ENCODE measurements at regions not wholly inside any gene's neighbourhood (a gene's known extent, or its start where the extent isn't known, plus 50 kb on each side); places are given as distances from the start of the nearest gene placed in this dataset.
"Not testable (repeated sequence)": the region's sequence is repeated elsewhere in the genome, so short reads cannot be mapped to it uniquely, and the experiment has no call there.

- not testable (repeated sequence) for H3K9ac ChIP-seq (ENCODE audit: extremely low read depth, insufficient read length, low read length); H3K18ac ChIP-seq (ENCODE audit: insufficient read length, low read depth, low read length); H3K23me2 ChIP-seq (ENCODE audit: insufficient read length, low read depth, low read length, poor library complexity, severe bottlenecking); H4K20me1 ChIP-seq (ENCODE audit: control insufficient read depth, insufficient read depth, insufficient read length); H2BK15ac ChIP-seq (ENCODE audit: low read depth, low read length); H4K8ac ChIP-seq (replicated peaks; ENCODE audit: insufficient read length, low read depth, low read length); H2AK5ac ChIP-seq (ENCODE audit: insufficient read length, low read length); H3K9me3 ChIP-seq (ENCODE audit: control insufficient read depth, low read depth, low read length); H2BK5ac ChIP-seq (ENCODE audit: insufficient read length, low read length); H3K27me3 ChIP-seq (ENCODE audit: insufficient read depth, low read length); H3K56ac ChIP-seq (ENCODE audit: insufficient read length, low read depth, low read length); H2BK120ac ChIP-seq (ENCODE audit: low read depth, low read length, poor library complexity, severe bottlenecking); H3K4me2 ChIP-seq (ENCODE audit: insufficient read depth, insufficient read length, low read length); H4K91ac ChIP-seq (ENCODE audit: insufficient read length, low read depth, low read length); H3K79me2 ChIP-seq (ENCODE audit: insufficient read depth, low read length); H2BK20ac ChIP-seq (ENCODE audit: low read depth, low read length, poor library complexity, severe bottlenecking); H3K27ac ChIP-seq (ENCODE audit: insufficient read length, low read depth, low read length); H3K79me1 ChIP-seq (ENCODE audit: insufficient read depth, low read depth, low read length, poor library complexity, severe bottlenecking); H3K4ac ChIP-seq (ENCODE audit: low read depth, low read length); H3K4me3 Mint-ChIP-seq; H3K4me1 Mint-ChIP-seq; H3K4me1 ChIP-seq (ENCODE audit: insufficient read depth, low read length); H3K36me3 Mint-ChIP-seq (ENCODE audit: insufficient read depth in 1 of 3, low read depth in 3 of 3); H3K27me3 Mint-ChIP-seq (ENCODE audit: low read depth); H3K27ac Mint-ChIP-seq; H2AFZ ChIP-seq (ENCODE audit: low read length); H3K14ac ChIP-seq (ENCODE audit: insufficient read depth, low read length); H3T11ph ChIP-seq (ENCODE audit: low read length); H4K5ac ChIP-seq (ENCODE audit: insufficient read length, low read depth, low read length); H2BK12ac ChIP-seq (ENCODE audit: insufficient read length, low read depth, low read length); H3K23ac ChIP-seq (ENCODE audit: insufficient read length, low read depth, low read length); DNase-seq
- peaks cover 6 to 17% of the 10 kb centered on the region in 2 experiments; a peak in 3 of 5 replicates for H3K9me3 Mint-ChIP-seq
- no CpG with 5 or more reads among the region's 5 CpGs for WGBS (ENCODE audit: extremely low coverage, insufficient read length, low lambda C conversion rate)
These were observed 2834.6 kb downstream of the RPIA start for GRCh38 chr2:91526083-91526482.

- H3K23ac ChIP-seq (ENCODE audit: insufficient read length, low read depth, low read length); H3K27me3 Mint-ChIP-seq (ENCODE audit: low read depth): not testable (repeated sequence)
- WGBS (ENCODE audit: extremely low coverage, insufficient read length, low lambda C conversion rate), result no CpG with 5 or more reads among the region's 2 CpGs
These were observed 2835.6 kb downstream of the RPIA start for GRCh38 chr2:91527056-91527455.

More at GRCh38 chr2:91527056-91527455, 2835.6 kb downstream of the RPIA start:
- H3K79me2 ChIP-seq (ENCODE audit: insufficient read depth, low read length); H3K14ac ChIP-seq (ENCODE audit: insufficient read depth, low read length); H3K27me3 ChIP-seq (ENCODE audit: insufficient read depth, low read length); H2AK5ac ChIP-seq (ENCODE audit: insufficient read length, low read length); H3K9me3 ChIP-seq (ENCODE audit: control insufficient read depth, low read depth, low read length); H3K27ac Mint-ChIP-seq; H4K5ac ChIP-seq (ENCODE audit: insufficient read length, low read depth, low read length); H2BK20ac ChIP-seq (ENCODE audit: low read depth, low read length, poor library complexity, severe bottlenecking); H3K4ac ChIP-seq (ENCODE audit: low read depth, low read length); H4K91ac ChIP-seq (ENCODE audit: insufficient read length, low read depth, low read length); H4K20me1 ChIP-seq (ENCODE audit: control insufficient read depth, insufficient read depth, insufficient read length); H2BK5ac ChIP-seq (ENCODE audit: insufficient read length, low read length); H3K4me3 Mint-ChIP-seq; H3K56ac ChIP-seq (ENCODE audit: insufficient read length, low read depth, low read length); H3K18ac ChIP-seq (ENCODE audit: insufficient read length, low read depth, low read length); H2BK120ac ChIP-seq (ENCODE audit: low read depth, low read length, poor library complexity, severe bottlenecking); H2AFZ ChIP-seq (ENCODE audit: low read length); H3K27ac ChIP-seq (ENCODE audit: insufficient read length, low read depth, low read length); H3K4me1 Mint-ChIP-seq; H3T11ph ChIP-seq (ENCODE audit: low read length); H3K9ac ChIP-seq (ENCODE audit: extremely low read depth, insufficient read length, low read length); H2BK12ac ChIP-seq (ENCODE audit: insufficient read length, low read depth, low read length); H2BK15ac ChIP-seq (ENCODE audit: low read depth, low read length); H3K36me3 Mint-ChIP-seq (ENCODE audit: insufficient read depth in 1 of 3, low read depth in 3 of 3); H3K23me2 ChIP-seq (ENCODE audit: insufficient read length, low read depth, low read length, poor library complexity, severe bottlenecking); H3K4me2 ChIP-seq (ENCODE audit: insufficient read depth, insufficient read length, low read length); H3K4me1 ChIP-seq (ENCODE audit: insufficient read depth, low read length); DNase-seq; H3K79me1 ChIP-seq (ENCODE audit: insufficient read depth, low read depth, low read length, poor library complexity, severe bottlenecking); H4K8ac ChIP-seq (replicated peaks; ENCODE audit: insufficient read length, low read depth, low read length): not testable (repeated sequence)
- H3K9me3 Mint-ChIP-seq, result peaks cover 6 to 17% of the 10 kb centered on the region in 2 experiments; a peak in 3 of 5 replicates
